ENCODE measurements at regions not wholly inside any gene's neighbourhood (a gene's known extent, or its start where the extent isn't known, plus 50 kb on each side); places are given as distances from the start of the nearest gene placed in this dataset.
"Not testable (repeated sequence)": the region's sequence is repeated elsewhere in the genome, so short reads cannot be mapped to it uniquely, and the experiment has no call there.

- DNase-seq (ENCODE audit: low read depth in 2 of 2) = no peak
Measured at GRCh38 chr6:43886067-43886461, 116.1 kb downstream of the VEGFA start.

- DNase-seq (ENCODE audit: low read depth in 2 of 2) = no peak
Measured at GRCh38 chr6:43885399-43886066, 115.5 kb downstream of the VEGFA start.

- DNase-seq (ENCODE audit: low read depth in 2 of 2) = no peak
Measured at GRCh38 chr6:43884652-43885022, 114.6 kb downstream of the VEGFA start.

GRCh38 chr6:43883847-43884651 lies 114.0 kb downstream of the VEGFA start:
- no peak for DNase-seq (ENCODE audit: low read depth in 2 of 2)

- not testable (repeated sequence) for DNase-seq (ENCODE audit: low read depth in 2 of 2)
Measured at GRCh38 chr6:43882690-43883448, 112.9 kb downstream of the VEGFA start.

- DNase-seq (ENCODE audit: low read depth in 2 of 2) = no peak
Measured at GRCh38 chr6:43880236-43881137, 110.5 kb downstream of the VEGFA start.

GRCh38 chr6:43879722-43880121 lies 109.7 kb downstream of the VEGFA start:
- DNase-seq (ENCODE audit: low read depth in 2 of 2) = no peak

GRCh38 chr6:43878823-43879495 lies 108.9 kb downstream of the VEGFA start:
- DNase-seq (ENCODE audit: low read depth in 2 of 2) = no peak

GRCh38 chr6:43878127-43878634 lies 108.2 kb downstream of the VEGFA start:
- no peak for DNase-seq (ENCODE audit: low read depth in 2 of 2)

GRCh38 chr6:43877463-43878126 lies 107.6 kb downstream of the VEGFA start:
- DNase-seq (ENCODE audit: low read depth in 2 of 2) = no peak

GRCh38 chr6:43877036-43877435 lies 107.0 kb downstream of the VEGFA start:
- DNase-seq (ENCODE audit: low read depth in 2 of 2) = no peak

- DNase-seq (ENCODE audit: low read depth in 2 of 2) = no peak
Measured at GRCh38 chr6:43876602-43877001, 106.6 kb downstream of the VEGFA start.

- DNase-seq (ENCODE audit: low read depth in 2 of 2) = no peak
Measured at GRCh38 chr6:43875849-43876572, 106.0 kb downstream of the VEGFA start.

- DNase-seq (ENCODE audit: low read depth in 2 of 2) = no peak
Measured at GRCh38 chr6:43874814-43875590, 105.0 kb downstream of the VEGFA start.

- no peak for DNase-seq (ENCODE audit: low read depth in 2 of 2)
Measured at GRCh38 chr6:43873806-43874714, 104.0 kb downstream of the VEGFA start.

GRCh38 chr6:43871933-43872332 lies 101.9 kb downstream of the VEGFA start:
- no peak for DNase-seq (ENCODE audit: low read depth in 2 of 2)

GRCh38 chr6:43871284-43871683 lies 101.3 kb downstream of the VEGFA start:
- no peak for DNase-seq (ENCODE audit: low read depth in 2 of 2)

- no peak for DNase-seq (ENCODE audit: low read depth in 2 of 2)
Measured at GRCh38 chr6:43870660-43871061, 100.7 kb downstream of the VEGFA start.
